Nephron progenitor cell (in vitro differentiated cells): ENCODE measurements at regions not wholly inside any gene's neighbourhood (a gene's known extent, or its start where the extent isn't known, plus 50 kb on each side); places are given as distances from the start of the nearest gene placed in this dataset.

Source experiments
- DNase-seq: peaks from one replicate; pipeline ENCODE4 v3.0.0; 2021
- H3K27ac Mint-ChIP-seq: 2 replicates; pipeline ENCODE4 v1.8.0; 2021; ENCODE audit warnings: mild to moderate bottlenecking, moderate library complexity, mixed read lengths
- H3K27me3 Mint-ChIP-seq: 2 replicates; pipeline ENCODE4 v1.8.0; 2021; ENCODE audit warnings: mild to moderate bottlenecking, low read depth, mixed read lengths; ENCODE audit not compliant: poor library complexity
- H3K36me3 Mint-ChIP-seq: 2 replicates; pipeline ENCODE4 v1.8.0; 2021; ENCODE audit warnings: low read depth, mixed read lengths
- H3K4me1 Mint-ChIP-seq: 2 replicates; pipeline ENCODE4 v1.8.0; 2021; ENCODE audit warnings: mixed read lengths
- H3K4me3 Mint-ChIP-seq: 2 replicates; pipeline ENCODE4 v1.8.0; 2021; ENCODE audit warnings: mild to moderate bottlenecking, moderate library complexity, mixed read lengths
- H3K9me3 Mint-ChIP-seq: 2 replicates; pipeline ENCODE4 v1.8.0; 2021; ENCODE audit warnings: mild to moderate bottlenecking, moderate library complexity, mixed read lengths
- TF ChIP-seq, protein P1 (sequence below): fragments of 200-600 bp; sonication (generic); IDR thresholded peaks from 2 replicates; pipeline ENCODE4 v1.5.0; 2021; ENCODE audit warnings: antibody characterized with exemption

DNA sequence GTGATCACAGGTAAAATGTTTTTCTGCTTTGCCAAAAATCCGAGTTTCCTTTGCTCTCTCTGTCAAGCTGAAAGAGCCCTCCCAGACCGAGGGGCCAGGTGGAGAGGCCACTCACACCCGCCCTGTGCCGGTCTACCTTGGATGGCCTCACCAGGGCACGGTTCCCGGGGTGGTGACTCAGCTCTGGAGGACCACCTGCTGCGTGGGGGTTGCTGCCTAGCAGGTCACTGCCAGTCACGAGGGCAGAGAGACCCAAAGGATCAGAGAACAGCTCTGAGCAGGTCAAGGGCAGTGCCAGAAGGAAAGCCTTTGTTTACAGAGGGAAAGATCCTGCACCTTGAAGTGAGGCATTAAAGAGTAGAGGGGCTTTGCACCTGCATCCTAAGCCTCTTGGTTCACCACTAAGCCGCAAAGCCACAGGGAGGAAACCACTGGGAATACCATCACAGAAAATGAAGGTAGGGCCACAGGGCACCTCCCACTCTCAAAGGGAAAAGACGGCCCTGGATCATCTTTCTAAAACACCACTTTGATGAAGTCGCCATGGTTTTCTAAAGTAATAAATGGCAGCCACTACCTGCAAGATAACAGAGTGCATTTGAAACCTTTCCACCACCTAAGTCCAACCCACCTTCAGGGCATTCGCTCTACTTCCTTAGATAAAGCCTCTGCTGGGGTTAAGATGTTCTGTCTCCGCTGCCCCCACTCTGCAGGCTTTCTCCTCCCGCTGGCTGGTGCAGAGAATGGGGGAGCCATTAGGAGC lies 160.3 kb upstream of the KLF14 start:
- Mint-ChIP-seq H3K27ac (no peak overlapping the region), H3K27me3 (peaks cover 3% of the 10 kb centered on the region), H3K4me1 (peaks cover 70% of the 10 kb centered on the region), H3K9me3 (peaks cover 8% of the 10 kb centered on the region), H3K4me3 (no peak overlapping the region), H3K36me3 (no peaks in the 10 kb centered on the region)
- DNase-seq = no peak
- TF ChIP-seq, protein P1, sequence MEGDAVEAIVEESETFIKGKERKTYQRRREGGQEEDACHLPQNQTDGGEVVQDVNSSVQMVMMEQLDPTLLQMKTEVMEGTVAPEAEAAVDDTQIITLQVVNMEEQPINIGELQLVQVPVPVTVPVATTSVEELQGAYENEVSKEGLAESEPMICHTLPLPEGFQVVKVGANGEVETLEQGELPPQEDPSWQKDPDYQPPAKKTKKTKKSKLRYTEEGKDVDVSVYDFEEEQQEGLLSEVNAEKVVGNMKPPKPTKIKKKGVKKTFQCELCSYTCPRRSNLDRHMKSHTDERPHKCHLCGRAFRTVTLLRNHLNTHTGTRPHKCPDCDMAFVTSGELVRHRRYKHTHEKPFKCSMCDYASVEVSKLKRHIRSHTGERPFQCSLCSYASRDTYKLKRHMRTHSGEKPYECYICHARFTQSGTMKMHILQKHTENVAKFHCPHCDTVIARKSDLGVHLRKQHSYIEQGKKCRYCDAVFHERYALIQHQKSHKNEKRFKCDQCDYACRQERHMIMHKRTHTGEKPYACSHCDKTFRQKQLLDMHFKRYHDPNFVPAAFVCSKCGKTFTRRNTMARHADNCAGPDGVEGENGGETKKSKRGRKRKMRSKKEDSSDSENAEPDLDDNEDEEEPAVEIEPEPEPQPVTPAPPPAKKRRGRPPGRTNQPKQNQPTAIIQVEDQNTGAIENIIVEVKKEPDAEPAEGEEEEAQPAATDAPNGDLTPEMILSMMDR = no peak

DNA sequence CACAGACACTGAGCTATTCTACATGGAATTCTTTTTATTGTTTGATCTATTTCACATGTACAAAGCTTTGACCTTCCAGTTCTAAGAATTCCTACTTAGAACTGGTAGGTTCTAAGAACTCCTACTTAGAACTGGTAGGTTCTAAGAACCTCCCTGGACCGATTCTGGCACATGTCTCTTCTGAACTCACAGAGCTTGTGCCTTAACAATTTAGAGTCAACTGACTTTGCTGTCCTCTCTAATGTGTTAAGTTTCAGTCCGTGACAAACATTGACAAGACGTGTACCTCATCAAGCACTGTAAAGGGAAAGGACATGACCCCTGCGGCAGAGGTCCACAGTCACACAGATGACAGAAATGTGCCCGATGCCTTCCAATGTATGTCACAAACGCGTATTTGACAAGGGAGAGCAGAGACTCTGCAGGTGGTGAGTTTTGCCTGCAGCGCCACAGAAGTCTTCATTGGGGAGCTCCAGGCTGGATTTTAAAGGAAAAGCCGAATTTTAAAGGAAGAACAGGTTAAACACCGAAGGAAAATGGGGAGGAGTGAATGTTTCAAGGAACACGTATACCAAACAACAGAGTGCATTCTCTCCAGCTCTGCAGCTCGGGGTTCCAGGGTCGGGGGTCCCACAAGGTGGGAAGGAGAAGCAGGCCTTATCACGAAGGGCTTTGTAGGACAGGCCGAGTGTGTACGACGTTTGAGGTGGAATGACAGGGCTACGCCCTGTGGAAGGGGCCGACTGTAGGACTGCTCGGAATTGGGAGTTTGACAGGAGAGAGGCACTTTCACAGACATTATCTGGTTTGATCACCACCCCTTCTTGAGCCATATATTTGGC lies 161.1 kb upstream of the KLF14 start:
- no peak overlapping the region for H3K4me3 Mint-ChIP-seq
- no peak overlapping the region for H3K27ac Mint-ChIP-seq

DNA sequence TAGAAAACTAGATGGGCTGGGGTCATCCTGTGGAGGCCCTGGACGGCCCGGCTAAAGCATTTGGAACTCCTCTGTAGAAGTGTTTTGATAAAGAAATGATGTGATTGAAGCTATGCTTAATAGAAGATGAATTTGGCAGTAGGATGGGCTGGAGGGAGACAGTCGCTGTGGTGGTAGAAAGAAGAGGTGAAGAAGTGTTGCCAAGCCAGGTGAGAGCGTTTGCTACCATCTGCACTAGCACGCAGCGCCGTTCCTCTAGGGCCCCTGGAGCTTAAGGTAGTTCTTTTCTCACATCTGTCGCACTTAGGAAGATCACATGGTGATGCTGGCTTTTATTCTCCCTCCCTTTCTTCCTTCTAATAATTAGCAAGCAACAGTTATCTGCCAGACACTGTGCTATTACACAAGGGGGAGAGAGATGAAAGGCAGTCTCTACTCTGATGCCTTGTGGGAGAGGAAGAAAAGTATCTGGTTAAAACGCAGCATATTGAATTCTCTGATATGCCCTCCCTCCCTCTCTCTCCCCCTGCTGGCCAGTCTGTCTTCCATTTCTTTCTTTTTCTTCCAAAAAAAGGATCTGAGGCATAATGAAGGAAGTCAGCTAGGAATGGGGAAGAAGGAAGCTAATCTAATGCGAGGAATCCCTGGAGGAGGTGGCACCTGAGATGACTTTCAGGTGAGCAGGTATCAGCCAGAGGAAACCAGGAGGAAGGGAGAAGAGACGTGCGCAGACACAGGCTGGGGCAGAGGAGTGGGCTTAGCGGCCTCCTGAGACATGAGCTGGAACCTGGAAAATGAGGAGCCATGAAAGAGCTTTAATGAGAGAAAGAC lies 162.3 kb upstream of the KLF14 start:
- Mint-ChIP-seq H3K27me3 (peaks cover 7% of the 10 kb centered on the region), H3K9me3 (peaks cover 15% of the 10 kb centered on the region), H3K27ac (no peak overlapping the region), H3K4me3 (no peak overlapping the region), H3K4me1 (peaks cover 78% of the 10 kb centered on the region), H3K36me3 (no peaks in the 10 kb centered on the region)
- TF ChIP-seq, protein P1 = no peak
- no peak for DNase-seq

More for the DNA sequence above, 161.1 kb upstream of the KLF14 start:
- H3K36me3 Mint-ChIP-seq = no peaks in the 10 kb centered on the region
- peaks cover 15% of the 10 kb centered on the region for H3K9me3 Mint-ChIP-seq
- TF ChIP-seq, protein P1 = no peak
- no peak for DNase-seq
- H3K4me1 Mint-ChIP-seq = peaks cover 78% of the 10 kb centered on the region
- peaks cover 6% of the 10 kb centered on the region for H3K27me3 Mint-ChIP-seq

DNA sequence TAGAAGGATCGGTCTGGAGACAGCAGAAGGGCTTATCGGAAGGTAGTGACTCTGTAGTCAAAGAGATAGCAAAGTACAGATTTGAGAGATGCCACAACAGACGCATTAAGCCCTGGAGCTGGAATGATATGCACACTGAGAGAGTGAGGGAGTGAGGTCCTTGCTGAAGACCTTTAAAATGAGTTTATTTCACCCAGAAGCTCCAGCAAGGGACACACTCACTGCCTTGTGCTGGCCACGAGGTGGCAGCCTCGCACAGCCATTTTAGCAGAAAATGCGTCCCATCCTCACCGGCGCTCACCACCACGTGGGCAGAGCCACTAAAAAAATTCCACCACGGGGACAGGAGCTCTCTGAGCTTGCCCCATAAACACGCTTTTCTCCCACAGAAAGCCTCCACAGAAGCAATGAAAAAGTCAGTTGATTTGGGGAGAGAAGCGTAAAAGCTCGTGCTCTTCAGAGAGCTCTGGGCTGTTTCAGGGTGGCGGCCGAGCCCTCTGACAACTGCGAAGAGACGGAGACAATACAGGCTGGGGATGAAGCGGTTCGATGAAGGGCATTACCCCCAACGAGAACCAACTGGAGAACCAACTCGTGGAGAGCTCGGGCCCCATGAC lies 163.0 kb upstream of the KLF14 start:
- peaks cover 15% of the 10 kb centered on the region for H3K9me3 Mint-ChIP-seq
- H3K27ac Mint-ChIP-seq = no peak overlapping the region
- peaks cover 11% of the 10 kb centered on the region for H3K27me3 Mint-ChIP-seq
- peak overlapping the region; percentile 49 for H3K4me3 Mint-ChIP-seq
- TF ChIP-seq, protein P1 = peak; percentile 84
- H3K4me1 Mint-ChIP-seq = peaks cover 81% of the 10 kb centered on the region
- peak; percentile 76 for DNase-seq
- H3K36me3 Mint-ChIP-seq = no peaks in the 10 kb centered on the region

DNA sequence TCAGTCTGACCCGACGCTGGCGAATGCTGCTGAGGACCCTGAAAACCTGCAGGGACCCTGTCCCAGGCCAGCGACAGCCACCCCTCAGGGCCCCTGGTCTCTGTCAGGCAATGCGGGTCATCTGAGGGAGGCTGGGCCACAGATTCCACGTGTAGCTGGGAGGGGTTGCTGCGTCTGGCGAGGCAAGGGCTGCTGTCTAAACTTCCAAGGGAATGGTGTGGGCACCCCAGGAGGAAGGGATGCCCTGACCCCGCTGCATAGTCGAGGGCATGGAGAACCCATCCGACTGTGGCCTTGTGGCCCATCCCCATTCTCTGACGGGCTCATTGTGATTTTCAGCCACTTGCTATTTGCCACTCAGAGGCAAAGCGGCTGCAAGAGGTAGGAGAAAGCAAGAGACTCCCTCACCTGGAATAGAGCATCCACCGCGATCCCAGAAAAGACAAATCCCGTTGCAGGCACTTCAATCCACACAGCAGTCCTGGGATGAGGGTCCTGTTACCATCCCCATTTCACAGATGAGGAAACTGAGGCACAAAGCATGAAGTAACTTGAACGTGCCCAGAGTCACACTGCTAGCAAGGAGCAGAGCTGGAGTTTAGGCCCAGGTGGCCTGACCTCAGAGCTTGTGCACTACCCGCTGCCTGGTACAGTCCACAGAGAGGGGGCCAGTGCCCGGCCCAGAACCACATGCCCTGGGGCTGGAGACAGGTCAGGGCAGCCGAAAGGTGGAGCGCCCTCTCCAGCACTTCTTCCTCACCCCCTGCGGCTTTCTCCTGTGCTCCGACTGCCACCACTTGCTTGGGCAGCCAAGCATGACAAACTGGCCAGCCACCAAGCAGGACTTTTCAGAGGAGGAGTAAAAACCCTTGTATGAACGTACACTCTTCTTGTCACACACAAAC lies 163.8 kb upstream of the KLF14 start:
- H3K27me3 Mint-ChIP-seq = peaks cover 11% of the 10 kb centered on the region
- TF ChIP-seq, protein P1 = no peak
- no peak for DNase-seq
- H3K36me3 Mint-ChIP-seq = no peaks in the 10 kb centered on the region
- no peak overlapping the region for H3K4me3 Mint-ChIP-seq
- H3K4me1 Mint-ChIP-seq = peaks cover 83% of the 10 kb centered on the region
- H3K27ac Mint-ChIP-seq = no peak overlapping the region
- peaks cover 15% of the 10 kb centered on the region for H3K9me3 Mint-ChIP-seq
